ENCODE measurements at regions not wholly inside any gene's neighbourhood (a gene's known extent, or its start where the extent isn't known, plus 50 kb on each side); places are given as distances from the start of the nearest gene placed in this dataset.
"Not testable (repeated sequence)": the region's sequence is repeated elsewhere in the genome, so short reads cannot be mapped to it uniquely, and the experiment has no call there.

GRCh38 chr20:11687546-11688292 is 230.0 kb upstream of the BTBD3 start:
- Mint-ChIP-seq H3K4me3 (no peak overlapping the region), H3K9me3 (peaks cover under 1 to 8% of the 10 kb centered on the region in 2 donors), H3K27me3 (ENCODE audit: low read depth) (peaks cover 28% of the 10 kb centered on the region), H3K4me1 (ENCODE audit: low read depth) (no peaks in the 10 kb centered on the region), H3K27ac (no peak overlapping the region), H3K36me3 (ENCODE audit: insufficient read depth in 2 of 2) (no peaks in the 10 kb centered on the region)
- no peak for DNase-seq
- no peak for ATAC-seq (replicated peaks in 1 of 2)

GRCh38 chr20:11689262-11689661 is 228.4 kb upstream of the BTBD3 start:
- Mint-ChIP-seq H3K4me1 (ENCODE audit: low read depth) (no peaks in the 10 kb centered on the region), H3K27me3 (ENCODE audit: low read depth) (peaks cover 28% of the 10 kb centered on the region), H3K4me3 (no peak overlapping the region), H3K36me3 (ENCODE audit: insufficient read depth in 2 of 2) (no peaks in the 10 kb centered on the region), H3K9me3 (peaks cover 2 to 10% of the 10 kb centered on the region in 2 donors), H3K27ac (no peak overlapping the region)
- no peak for ATAC-seq (replicated peaks in 1 of 2)
- no peak for DNase-seq

DNA sequence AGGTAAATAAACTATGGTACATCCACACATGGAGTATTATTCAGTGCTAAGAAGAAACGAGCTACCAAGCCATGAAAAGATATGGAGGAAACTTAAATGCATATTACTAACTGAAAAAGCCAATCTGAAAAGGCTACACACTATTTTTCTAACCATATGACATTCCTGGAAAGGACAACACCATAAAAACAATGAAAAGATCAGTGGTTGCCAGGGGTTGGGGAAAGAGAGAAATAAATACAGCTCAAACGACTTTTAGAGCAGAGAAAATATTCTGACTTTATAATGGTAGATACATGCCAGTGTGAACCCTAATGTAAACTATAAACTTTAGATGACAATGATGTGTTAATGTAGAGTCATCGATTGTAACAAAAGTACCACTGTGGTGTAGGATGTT is 225.9 kb upstream of the BTBD3 start:
- Mint-ChIP-seq H3K27me3 (ENCODE audit: low read depth) (peaks cover 20% of the 10 kb centered on the region), H3K4me3 (no peak overlapping the region), H3K27ac (no peak overlapping the region), H3K9me3 (peaks cover 2 to 14% of the 10 kb centered on the region in 2 donors), H3K4me1 (ENCODE audit: low read depth) (no peaks in the 10 kb centered on the region), H3K36me3 (ENCODE audit: insufficient read depth in 2 of 2) (no peaks in the 10 kb centered on the region)
- no peak for ATAC-seq (replicated peaks in 1 of 2)
- no peak for DNase-seq

DNA sequence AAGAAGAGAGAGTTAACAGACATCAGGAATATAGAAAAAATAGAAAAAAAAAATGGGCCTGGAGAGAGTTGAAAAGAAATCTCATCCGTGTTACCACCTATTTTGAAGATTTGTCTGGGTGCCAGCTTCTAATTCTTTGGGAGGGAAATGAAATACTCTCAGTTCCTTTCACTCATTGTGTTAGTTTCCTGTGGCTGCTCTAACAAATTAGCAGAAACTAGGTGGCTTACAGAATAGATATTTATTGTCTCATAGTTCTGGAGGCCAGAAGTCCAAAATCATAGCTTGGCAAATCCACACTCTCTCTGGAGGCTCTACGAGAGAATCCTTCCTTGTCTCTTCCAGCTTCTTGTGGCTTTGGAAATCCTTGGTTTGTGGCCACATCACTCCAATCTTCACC is 225.1 kb upstream of the BTBD3 start:
- DNase-seq (no peak), ATAC-seq (replicated peaks in 1 of 2) (no peak)
- Mint-ChIP-seq H3K36me3 (ENCODE audit: insufficient read depth in 2 of 2) (no peaks in the 10 kb centered on the region), H3K27ac (no peak overlapping the region), H3K4me1 (ENCODE audit: low read depth) (no peaks in the 10 kb centered on the region), H3K9me3 (peaks cover 2 to 14% of the 10 kb centered on the region in 2 donors), H3K27me3 (ENCODE audit: low read depth) (peaks cover 14% of the 10 kb centered on the region), H3K4me3 (no peak overlapping the region)

DNA sequence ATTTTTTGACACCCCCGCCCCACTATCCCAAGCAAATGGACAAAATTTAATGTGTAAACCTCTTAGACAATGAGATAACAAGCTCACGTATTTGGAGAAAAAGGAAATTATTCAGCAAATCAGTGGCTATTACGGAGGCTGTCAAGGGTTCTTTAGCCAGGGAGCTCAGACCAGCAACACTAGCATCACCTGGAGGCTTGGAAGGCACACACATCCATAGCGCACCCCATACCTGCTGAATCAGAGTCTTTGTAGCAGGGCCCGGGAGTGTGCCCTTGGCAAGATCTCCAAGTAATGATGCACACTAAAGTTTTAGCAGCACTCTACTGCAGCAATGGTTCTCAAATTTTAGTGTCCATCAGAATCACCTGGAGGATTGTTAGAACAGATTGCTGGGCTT is 223.2 kb upstream of the BTBD3 start:
- no peak overlapping the region for H3K4me3 Mint-ChIP-seq
- DNase-seq (no peak), ATAC-seq (replicated peaks in 1 of 2) (no peak)
- H3K9me3 Mint-ChIP-seq = peaks cover 2 to 16% of the 10 kb centered on the region in 2 donors
- H3K4me1 Mint-ChIP-seq (ENCODE audit: low read depth) = no peaks in the 10 kb centered on the region
- no peak overlapping the region for H3K27ac Mint-ChIP-seq
- H3K36me3 Mint-ChIP-seq (ENCODE audit: insufficient read depth in 2 of 2) = no peaks in the 10 kb centered on the region
- no peaks in the 10 kb centered on the region for H3K27me3 Mint-ChIP-seq (ENCODE audit: low read depth)

- ATAC-seq (replicated peaks in 1 of 2) (no peak), DNase-seq (no peak)
- Mint-ChIP-seq H3K27ac (no peak overlapping the region), H3K9me3 (peaks cover 2 to 12% of the 10 kb centered on the region in 2 donors), H3K27me3 (ENCODE audit: low read depth) (no peaks in the 10 kb centered on the region), H3K4me1 (ENCODE audit: low read depth) (no peaks in the 10 kb centered on the region), H3K36me3 (ENCODE audit: insufficient read depth in 2 of 2) (no peaks in the 10 kb centered on the region), H3K4me3 (no peak overlapping the region)
Measured at GRCh38 chr20:11697055-11697454, 220.6 kb upstream of the BTBD3 start.

- DNase-seq = no peak
- Mint-ChIP-seq H3K27me3 (ENCODE audit: low read depth) (no peaks in the 10 kb centered on the region), H3K9me3 (peaks cover 2 to 12% of the 10 kb centered on the region in 2 donors), H3K27ac (no peak overlapping the region), H3K4me1 (ENCODE audit: low read depth) (no peaks in the 10 kb centered on the region), H3K4me3 (no peak overlapping the region), H3K36me3 (ENCODE audit: insufficient read depth in 2 of 2) (no peaks in the 10 kb centered on the region)
- no peak for ATAC-seq (replicated peaks in 1 of 2)
Measured at GRCh38 chr20:11697646-11698045, 220.0 kb upstream of the BTBD3 start.

DNA sequence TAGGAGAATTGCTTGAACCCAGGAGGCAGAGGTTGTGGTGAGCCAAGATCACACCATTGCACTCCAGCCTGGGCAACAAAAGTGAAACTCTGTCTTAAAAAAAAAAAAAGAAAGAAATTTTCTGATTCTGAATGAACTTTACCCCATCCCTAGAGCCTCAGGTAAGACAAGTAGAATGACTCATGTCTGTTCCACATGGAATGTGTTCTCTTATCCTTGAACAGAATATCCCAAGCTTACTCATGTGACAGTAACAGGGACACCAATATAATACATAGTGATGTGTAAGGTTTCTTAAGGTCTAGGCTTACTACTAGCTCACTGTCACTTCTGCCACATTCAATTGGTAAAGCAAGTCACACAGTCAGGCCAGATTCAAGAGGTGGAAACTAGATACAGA is 219.6 kb upstream of the BTBD3 start:
- ATAC-seq (replicated peaks in 1 of 2) = no peak
- Mint-ChIP-seq H3K4me3 (no peak overlapping the region), H3K4me1 (ENCODE audit: low read depth) (no peaks in the 10 kb centered on the region), H3K27ac (no peak overlapping the region), H3K36me3 (ENCODE audit: insufficient read depth in 2 of 2) (no peaks in the 10 kb centered on the region), H3K27me3 (ENCODE audit: low read depth) (no peaks in the 10 kb centered on the region), H3K9me3 (peaks cover 0 to 10% of the 10 kb centered on the region in 2 donors)
- no peak for DNase-seq

DNA sequence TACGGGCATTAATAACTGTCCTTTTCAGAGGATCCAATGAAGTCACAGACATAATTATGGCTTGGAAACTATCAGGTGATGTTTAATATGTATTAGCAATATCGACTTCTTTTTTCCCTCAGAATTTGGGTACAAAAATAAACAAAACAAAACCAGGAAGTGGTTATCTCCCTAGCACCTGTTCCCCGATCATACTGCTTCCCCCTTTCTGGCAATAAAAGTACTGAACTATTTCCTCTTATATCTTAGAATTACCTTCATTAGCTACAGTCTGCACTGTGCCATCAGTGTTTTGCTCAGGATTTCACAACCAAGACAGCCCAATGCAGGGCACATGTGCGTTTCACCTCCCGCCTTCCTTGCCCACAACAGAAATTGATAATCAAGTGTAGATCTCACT is 216.9 kb upstream of the BTBD3 start:
- H3K36me3 Mint-ChIP-seq (ENCODE audit: insufficient read depth in 2 of 2) = no peaks in the 10 kb centered on the region
- H3K9me3 Mint-ChIP-seq = peaks cover 2 to 13% of the 10 kb centered on the region in 2 donors
- H3K27me3 Mint-ChIP-seq (ENCODE audit: low read depth) = no peaks in the 10 kb centered on the region
- ATAC-seq (replicated peaks in 1 of 2) = no peak
- no peak for DNase-seq
- no peak overlapping the region for H3K4me3 Mint-ChIP-seq
- H3K4me1 Mint-ChIP-seq (ENCODE audit: low read depth) = no peaks in the 10 kb centered on the region
- no peak overlapping the region for H3K27ac Mint-ChIP-seq

- Mint-ChIP-seq H3K27me3 (ENCODE audit: low read depth) (no peaks in the 10 kb centered on the region), H3K4me3 (no peak overlapping the region), H3K4me1 (ENCODE audit: low read depth) (no peaks in the 10 kb centered on the region), H3K27ac (no peak overlapping the region), H3K9me3 (peaks cover 2 to 14% of the 10 kb centered on the region in 2 donors), H3K36me3 (ENCODE audit: insufficient read depth in 2 of 2) (no peaks in the 10 kb centered on the region)
- DNase-seq (no peak), ATAC-seq (replicated peaks in 1 of 2) (no peak)
Measured at GRCh38 chr20:11702721-11703518, 214.8 kb upstream of the BTBD3 start.

GRCh38 chr20:11705512-11705911 is 212.2 kb upstream of the BTBD3 start:
- peaks cover 2 to 8% of the 10 kb centered on the region in 2 donors for H3K9me3 Mint-ChIP-seq
- DNase-seq = no peak
- H3K4me1 Mint-ChIP-seq (ENCODE audit: low read depth) = no peaks in the 10 kb centered on the region
- no peak for ATAC-seq (replicated peaks in 1 of 2)
- H3K4me3 Mint-ChIP-seq = no peak overlapping the region
- no peaks in the 10 kb centered on the region for H3K36me3 Mint-ChIP-seq (ENCODE audit: insufficient read depth in 2 of 2)
- no peak overlapping the region for H3K27ac Mint-ChIP-seq
- no peaks in the 10 kb centered on the region for H3K27me3 Mint-ChIP-seq (ENCODE audit: low read depth)

- not testable (repeated sequence) for H3K27me3 Mint-ChIP-seq (ENCODE audit: low read depth); H3K27ac Mint-ChIP-seq; H3K4me1 Mint-ChIP-seq (ENCODE audit: low read depth); DNase-seq; H3K4me3 Mint-ChIP-seq; ATAC-seq (replicated peaks in 1 of 2); H3K36me3 Mint-ChIP-seq (ENCODE audit: insufficient read depth in 2 of 2); H3K9me3 Mint-ChIP-seq
Measured at GRCh38 chr20:11708223-11708622, 209.5 kb upstream of the BTBD3 start.

DNA sequence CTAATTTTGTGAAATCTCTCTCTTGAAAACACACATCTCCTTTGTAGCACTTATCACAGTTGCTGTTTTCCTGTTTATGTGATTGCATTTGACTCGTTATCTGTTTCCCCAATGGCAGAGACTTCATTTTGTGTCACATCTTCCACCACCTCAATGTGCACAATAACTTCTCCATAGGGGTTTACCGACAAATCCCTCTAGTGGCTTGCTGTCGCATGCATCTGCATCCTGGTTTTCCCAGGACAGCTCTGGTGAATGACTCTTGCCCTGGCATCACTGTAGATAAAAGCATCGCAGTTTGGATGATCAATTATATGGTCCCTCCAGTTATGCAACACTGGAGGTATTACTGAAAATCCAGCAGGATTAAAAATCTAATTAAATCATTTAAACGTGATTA is 206.5 kb upstream of the BTBD3 start:
- Mint-ChIP-seq H3K9me3 (peaks cover 4 to 6% of the 10 kb centered on the region in 2 donors), H3K4me3 (no peak overlapping the region), H3K4me1 (ENCODE audit: low read depth) (peaks cover 2% of the 10 kb centered on the region), H3K27me3 (ENCODE audit: low read depth) (no peaks in the 10 kb centered on the region), H3K27ac (no peak overlapping the region), H3K36me3 (ENCODE audit: insufficient read depth in 2 of 2) (no peaks in the 10 kb centered on the region)
- DNase-seq (no peak), ATAC-seq (replicated peaks in 1 of 2) (no peak)

Data from activated T-cell treated with anti-CD3 and anti-CD28 coated beads, Interleukin-2, amount 50 U/mL, for 72 hours (primary cell).